ENCODE measurements at regions not wholly inside any gene's neighbourhood (a gene's known extent, or its start where the extent isn't known, plus 50 kb on each side); places are given as distances from the start of the nearest gene placed in this dataset.
"Not testable (repeated sequence)": the region's sequence is repeated elsewhere in the genome, so short reads cannot be mapped to it uniquely, and the experiment has no call there.

GRCh38 chr14:97074456-97074855 lies 277.3 kb downstream of the VRK1 start:
- DNase-seq (ENCODE audit: low read depth in 2 of 2): no peak

DNA sequence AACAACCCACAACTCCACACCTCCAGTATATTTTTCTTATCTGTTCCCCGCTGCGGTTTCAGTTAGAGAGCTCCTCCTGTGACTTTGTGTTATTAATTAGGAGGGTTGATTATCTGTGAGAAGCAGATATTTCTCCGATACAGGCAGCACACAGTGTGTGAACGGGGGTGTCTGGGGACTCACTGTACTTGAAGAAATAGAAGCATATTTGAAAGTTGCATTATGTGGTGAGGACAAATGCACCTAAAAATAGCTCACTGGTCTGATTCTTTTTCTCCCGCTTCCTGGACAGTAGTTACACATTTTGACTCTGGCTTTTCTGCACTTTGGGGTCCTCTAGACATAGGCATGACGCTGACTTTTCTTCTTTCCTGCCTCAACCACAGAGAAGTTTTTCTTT lies 277.7 kb downstream of the VRK1 start:
- DNase-seq (ENCODE audit: low read depth in 2 of 2): no peak

DNA sequence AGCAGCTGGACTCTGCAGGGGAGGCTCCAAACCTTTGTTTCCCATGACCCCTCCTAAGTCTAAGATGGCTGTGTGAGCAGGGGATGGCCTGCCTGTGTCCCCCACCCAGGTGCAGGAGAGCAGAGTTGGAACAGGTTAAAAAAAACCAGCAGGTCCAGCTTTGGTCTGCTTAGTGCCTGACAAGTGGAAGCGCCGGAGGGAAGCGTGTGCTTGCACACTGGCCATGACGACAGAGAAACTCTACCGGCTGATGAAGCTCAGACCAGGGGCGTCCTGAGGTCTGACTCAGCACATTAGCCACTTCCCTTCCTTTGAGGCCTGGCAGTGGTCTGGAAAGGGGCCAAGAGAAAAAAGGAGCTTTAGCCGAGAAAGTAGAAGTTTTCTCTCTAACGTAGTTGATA lies 280.1 kb downstream of the VRK1 start:
- DNase-seq (ENCODE audit: low read depth in 2 of 2): peak; percentile 85 to 87

DNA sequence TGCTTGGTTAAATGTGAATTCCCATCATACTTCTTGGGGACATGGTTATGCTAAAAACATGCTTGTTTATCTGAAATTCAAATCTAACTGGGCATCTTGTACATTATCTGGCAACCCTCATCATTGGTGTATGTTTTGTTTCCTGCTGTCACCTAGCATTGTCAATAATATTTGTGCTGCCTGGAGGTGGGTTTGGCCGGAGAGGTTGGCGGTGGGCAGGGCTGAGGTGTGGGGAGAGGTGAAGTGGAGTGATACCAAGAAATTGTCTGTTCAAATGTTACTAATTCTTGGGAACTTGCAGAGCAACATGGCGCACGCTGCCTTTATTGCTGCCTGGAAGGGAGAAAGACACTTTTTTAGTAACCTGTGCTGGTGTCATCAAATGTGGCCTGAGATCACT lies 280.5 kb downstream of the VRK1 start:
- no peak for DNase-seq (ENCODE audit: low read depth in 2 of 2)

GRCh38 chr14:97080991-97081390 lies 283.8 kb downstream of the VRK1 start:
- DNase-seq (ENCODE audit: low read depth in 2 of 2): no peak

DNA sequence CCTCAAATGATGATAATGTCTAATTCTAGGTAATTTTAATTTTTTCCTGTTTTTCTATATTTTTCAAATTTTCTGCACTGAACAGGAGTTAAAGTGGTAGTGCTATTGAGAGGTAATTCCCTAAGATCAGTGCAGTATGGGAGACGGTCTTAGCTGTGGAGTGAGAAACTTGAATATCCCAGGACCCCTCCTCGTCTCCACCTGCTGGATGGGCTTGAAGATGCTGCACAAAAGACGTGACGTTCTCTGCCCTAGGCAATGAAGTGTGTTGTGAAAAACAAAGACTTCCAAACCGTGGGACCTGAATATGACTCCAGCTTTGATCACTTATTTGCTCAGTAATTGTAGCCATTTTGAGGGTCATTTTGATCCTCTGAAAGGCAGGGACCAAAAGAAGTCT lies 298.1 kb downstream of the VRK1 start:
- no peak for DNase-seq (ENCODE audit: low read depth in 2 of 2)

GRCh38 chr14:97097296-97097695 lies 300.1 kb downstream of the VRK1 start:
- no peak for DNase-seq (ENCODE audit: low read depth in 2 of 2)

DNA sequence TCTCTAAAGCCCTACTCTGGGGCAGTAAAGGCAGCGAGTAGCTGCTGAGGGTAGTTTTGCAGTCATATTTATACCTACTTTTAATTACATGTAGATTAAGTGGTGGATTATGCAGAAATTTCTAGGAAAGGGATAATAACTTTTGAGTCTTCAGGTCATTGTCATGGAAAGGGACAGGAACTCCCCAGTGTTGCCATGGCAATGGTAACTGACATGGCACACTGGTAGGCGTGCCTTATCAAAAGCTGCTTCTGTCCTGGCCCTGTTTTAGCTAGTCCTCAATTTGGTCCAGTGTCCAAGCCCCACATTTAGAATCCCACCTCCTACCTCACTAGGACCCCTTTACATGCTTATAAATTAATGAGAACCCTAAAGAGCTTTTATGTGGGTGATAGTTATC lies 303.1 kb downstream of the VRK1 start:
- no peak for DNase-seq (ENCODE audit: low read depth in 2 of 2)

- no peak for DNase-seq (ENCODE audit: low read depth in 2 of 2)
These were observed 304.4 kb downstream of the VRK1 start for GRCh38 chr14:97101561-97101960.

DNA sequence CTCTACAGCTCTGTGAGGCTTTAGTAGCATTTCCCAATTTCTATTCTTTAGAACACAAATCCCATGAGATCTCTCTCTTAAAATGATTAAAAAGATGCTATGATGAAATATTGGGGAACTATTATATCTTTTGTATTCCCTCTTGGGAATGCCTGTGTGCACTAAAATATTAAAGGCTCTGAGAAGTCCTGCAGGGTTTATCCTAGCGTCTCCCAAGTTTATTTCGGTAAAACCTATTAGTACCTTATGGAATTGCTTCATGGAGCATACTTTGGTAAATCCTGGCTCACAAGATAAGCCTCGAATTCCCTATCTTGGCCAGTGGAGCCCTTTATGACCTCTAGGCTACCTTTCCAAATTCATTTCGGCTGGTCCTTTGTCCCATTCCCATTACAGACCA lies 306.8 kb downstream of the VRK1 start:
- no peak for DNase-seq (ENCODE audit: low read depth in 2 of 2)

DNA sequence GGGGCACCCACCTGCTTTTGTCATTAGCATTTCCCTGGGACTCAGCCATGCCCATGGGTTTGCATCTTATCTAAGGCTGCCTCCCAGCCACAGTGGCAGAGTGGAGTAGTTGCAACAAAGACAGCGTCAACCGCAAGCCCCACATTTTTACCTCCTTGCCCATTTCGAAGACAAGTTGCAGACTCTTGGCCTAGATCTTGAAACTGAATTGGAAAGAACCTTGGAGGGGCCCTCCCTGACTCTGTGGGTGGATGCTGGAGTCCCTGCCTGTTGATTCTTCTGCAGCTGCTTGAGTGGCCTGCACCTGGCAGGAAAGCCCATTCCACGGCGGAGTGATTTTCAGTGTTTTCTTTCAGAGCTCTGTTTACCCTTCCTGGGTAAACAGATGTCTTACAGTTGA lies 309.0 kb downstream of the VRK1 start:
- no peak for DNase-seq (ENCODE audit: low read depth in 2 of 2)

DNA sequence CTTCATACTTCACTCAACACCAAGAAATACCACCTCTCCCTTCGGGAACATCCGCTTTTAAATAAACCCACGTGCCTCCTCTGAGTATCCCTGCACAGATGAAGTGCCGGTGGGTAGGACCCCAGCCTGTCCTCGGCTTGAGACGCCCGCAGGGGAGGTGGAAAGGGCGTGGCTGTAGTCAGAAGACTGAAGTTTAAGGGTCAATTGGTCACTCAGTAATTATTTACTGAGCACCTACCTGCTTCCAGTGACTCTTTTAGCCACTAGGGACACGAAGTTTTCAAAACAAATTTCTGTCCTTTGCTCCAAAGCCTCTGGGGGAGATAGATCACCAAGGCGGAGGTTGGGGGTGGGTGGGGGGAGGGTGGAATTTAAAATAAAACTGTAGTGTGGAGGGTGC lies 309.4 kb downstream of the VRK1 start:
- DNase-seq (ENCODE audit: low read depth in 2 of 2): no peak

DNA sequence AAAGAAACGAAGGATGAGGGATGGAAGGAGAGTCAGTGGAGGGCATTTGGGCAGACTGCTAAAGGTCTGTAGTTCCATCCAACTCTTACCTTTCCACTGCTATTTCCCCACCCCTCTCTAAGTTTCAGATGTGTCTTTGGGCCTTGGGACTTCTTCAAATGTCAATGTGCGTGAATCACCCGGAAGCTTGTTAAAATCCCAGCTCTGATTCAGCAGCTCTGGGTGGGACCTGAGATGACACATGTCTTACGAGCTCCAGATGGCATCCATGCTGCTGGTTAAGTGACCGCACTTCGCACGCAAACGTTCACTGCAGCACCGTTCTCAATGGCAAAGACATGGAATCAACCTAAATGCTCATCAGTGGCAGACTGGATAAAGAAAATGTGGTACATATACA lies 309.9 kb downstream of the VRK1 start:
- no peak for DNase-seq (ENCODE audit: low read depth in 2 of 2)

- DNase-seq (ENCODE audit: low read depth in 2 of 2): no peak
These were observed 310.6 kb downstream of the VRK1 start for GRCh38 chr14:97107760-97108159.

DNA sequence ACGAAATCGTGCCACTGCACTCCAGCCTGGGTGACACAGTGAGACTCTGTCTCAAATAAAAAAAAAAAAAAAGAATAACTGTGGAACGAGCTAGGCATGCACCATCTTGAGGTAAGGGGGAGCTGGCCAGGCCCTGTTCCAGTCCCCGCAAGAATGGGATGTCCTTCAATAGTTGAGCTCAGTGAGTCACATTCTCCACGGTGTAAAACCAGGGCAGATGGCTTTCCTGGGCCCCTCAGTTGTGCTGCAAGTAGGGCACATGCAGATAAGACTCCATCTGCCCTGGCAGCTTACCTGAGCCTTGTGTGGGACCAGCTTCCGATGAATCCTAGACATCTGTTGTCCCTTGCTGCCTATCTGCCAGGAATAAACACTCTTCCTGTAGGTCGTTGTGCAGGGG lies 312.1 kb downstream of the VRK1 start:
- no peak for DNase-seq (ENCODE audit: low read depth in 2 of 2)

DNA sequence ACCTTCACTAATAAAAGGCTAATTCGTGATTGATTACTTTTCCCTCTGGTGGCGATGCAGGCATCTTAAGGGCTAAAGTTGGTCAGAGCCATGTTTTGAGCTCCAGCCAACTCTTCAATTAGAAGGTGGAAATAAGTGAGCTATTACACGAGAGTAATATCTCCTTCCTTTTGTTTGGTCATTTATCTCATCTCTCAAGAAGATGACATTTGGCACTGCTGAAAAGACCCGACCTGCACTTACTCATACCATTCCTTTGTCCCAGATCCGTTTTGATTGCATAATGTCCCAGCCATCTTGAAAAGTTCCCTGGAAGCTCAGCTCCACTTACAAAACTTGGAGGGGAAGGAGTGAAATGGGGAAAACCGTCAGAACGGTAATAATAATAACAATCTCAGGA lies 316.2 kb downstream of the VRK1 start:
- no peak for DNase-seq (ENCODE audit: low read depth in 2 of 2)

- no peak for DNase-seq (ENCODE audit: low read depth in 2 of 2)
These were observed 319.4 kb downstream of the VRK1 start for GRCh38 chr14:97116546-97116945.

DNA sequence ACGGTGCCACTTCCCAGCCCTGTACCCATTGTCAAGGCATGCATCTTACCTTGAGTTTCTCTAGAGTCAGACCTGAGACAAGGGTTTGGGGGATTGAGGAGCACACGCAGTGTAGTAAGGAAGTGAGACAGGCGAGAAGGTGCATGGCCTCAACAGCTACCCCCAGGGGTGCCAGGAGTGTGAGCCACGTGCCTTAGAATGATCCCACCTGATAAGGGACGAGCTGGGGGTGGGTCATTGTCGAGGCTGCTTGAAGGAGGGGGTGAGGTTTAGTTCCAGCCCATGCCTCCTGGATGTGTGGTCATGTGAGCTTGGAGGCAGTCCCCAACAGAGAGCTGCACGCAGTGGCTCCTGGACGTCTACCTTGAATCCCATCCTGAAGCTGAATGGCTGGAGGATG lies 320.5 kb downstream of the VRK1 start:
- no peak for DNase-seq (ENCODE audit: low read depth in 2 of 2)

DNA sequence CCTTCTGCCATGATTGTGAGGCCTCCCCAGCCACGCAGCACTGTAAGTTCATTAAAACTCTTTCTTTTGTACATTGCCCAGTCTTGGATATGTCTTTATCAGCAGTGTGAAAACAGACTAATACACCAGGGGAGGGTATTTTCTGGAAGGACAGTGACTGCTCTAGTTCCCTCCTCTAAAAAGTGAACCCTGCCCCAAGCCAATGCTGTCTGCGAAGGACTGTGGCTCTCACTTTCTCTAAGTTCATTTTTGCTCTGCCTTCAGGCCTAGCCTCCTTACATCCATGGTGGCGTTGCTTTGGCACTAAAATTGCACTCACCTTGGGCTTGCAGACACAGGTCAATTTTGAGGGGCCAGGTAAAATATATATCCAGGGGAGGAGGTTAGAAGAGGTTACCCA lies 323.0 kb downstream of the VRK1 start:
- no peak for DNase-seq (ENCODE audit: low read depth in 2 of 2)

- DNase-seq (ENCODE audit: low read depth in 2 of 2): no peak
These were observed 323.4 kb downstream of the VRK1 start for GRCh38 chr14:97120611-97121031.

DNA sequence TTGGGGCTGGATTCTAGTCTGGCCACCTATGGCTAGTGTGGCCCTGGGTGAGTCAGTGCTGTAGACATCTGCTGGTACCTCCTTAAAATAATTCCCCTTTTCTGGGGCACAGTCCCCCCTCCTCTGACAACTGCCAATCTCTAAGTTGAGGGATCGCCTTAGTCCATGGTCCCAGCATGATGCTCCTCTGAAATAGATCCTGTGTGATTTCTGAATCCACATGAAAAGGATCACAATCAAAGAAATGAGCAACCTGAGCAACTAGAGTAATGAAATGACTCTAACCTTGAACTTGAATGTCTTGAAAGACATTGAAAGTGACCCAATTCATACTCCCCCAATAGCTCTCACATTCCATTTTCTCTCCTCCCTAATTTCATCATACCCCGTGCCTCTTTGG lies 332.5 kb downstream of the VRK1 start:
- DNase-seq (ENCODE audit: low read depth in 2 of 2): no peak

DNA sequence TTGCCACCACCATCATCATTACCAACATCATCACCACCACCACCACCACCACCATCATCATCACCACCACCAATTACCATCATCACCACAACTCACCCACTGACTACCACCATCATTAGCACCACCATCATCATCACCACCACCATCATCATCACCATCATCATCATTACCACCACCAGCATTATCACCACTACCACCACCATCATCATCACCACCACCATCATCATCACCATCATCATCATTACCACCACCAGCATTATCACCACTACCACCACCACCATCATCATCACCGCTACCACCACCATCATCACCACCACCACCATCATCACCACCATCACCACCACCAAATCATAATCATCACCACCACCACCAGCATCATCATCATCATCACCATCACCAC lies 338.7 kb downstream of the VRK1 start:
- DNase-seq (ENCODE audit: low read depth in 2 of 2): not testable (repeated sequence)

- no peak for DNase-seq (ENCODE audit: low read depth in 2 of 2)
These were observed 340.5 kb downstream of the VRK1 start for GRCh38 chr14:97137705-97138104.

- no peak for DNase-seq (ENCODE audit: low read depth in 2 of 2)
These were observed 341.6 kb downstream of the VRK1 start for GRCh38 chr14:97138801-97139200.

GRCh38 chr14:97143011-97143410 lies 345.8 kb downstream of the VRK1 start:
- DNase-seq (ENCODE audit: low read depth in 2 of 2): no peak

Measured in fibroblast of skin of left quadriceps (primary cell).